NCI-H226 (cell line): ENCODE measurements at regions not wholly inside any gene's neighbourhood (a gene's known extent, or its start where the extent isn't known, plus 50 kb on each side); places are given as distances from the start of the nearest gene placed in this dataset.
"Not testable (repeated sequence)": the region's sequence is repeated elsewhere in the genome, so short reads cannot be mapped to it uniquely, and the experiment has no call there.

Experiments
- DNase-seq: peaks from one replicate; pipeline ENCODE4 v3.0.0-alpha.2; 2015

DNA sequence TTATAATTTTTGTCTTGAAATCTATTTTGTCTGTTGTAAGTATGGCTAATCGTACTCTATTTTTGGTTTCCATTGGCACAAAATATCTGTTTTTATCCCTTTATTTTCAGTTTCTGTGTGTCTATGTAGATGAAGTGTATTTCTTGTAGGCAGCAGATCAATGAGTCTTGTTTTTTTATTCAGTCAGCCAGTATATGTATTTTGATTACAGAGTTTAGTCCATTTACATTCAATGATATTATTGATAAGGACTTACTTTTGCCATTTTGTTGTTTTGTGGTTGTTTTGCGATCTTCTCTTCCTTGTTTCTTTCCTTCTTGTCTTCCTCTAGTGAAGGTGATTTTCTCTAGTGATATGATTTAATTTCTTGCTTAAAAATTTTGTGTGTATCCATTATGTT is 336.3 kb upstream of the SPRY2 start:
- no peak for DNase-seq

DNA sequence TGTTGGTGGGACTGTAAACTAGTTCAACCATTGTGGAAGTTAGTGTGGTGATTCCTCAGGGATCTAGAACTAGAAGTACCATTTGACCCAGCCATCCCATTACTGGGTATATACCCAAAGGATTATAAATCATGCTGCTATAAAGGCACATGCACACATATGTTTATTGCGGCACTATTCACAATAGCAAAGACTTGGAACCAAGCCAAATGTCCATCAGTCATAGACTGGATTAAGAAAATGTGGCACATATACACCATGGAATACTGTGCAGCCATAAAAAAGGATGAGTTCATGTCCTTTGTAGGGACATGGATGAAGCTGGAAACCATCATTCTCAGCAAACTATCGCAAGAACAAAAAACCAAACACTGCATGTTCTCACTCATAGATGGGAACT is 334.5 kb upstream of the SPRY2 start:
- DNase-seq: not testable (repeated sequence)

DNA sequence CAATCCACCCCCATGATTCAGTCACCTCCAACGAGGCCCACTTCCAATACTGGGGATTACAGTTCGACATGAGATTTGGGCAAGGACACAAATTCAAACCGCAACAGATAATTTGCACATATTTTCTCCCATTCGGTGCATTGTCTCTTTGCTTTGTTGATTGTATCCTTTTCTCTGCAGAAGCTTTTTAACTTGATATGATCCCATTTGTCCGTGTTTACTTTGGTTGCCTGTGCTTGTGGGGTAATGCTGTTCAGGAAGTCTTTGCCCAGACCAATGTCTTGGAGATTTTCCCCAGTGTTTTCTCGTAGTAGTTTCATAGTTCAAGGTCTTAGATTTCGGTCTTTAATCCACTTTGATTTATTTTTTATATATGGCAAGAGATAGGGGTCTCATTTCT is 330.8 kb upstream of the SPRY2 start:
- no peak for DNase-seq

DNA sequence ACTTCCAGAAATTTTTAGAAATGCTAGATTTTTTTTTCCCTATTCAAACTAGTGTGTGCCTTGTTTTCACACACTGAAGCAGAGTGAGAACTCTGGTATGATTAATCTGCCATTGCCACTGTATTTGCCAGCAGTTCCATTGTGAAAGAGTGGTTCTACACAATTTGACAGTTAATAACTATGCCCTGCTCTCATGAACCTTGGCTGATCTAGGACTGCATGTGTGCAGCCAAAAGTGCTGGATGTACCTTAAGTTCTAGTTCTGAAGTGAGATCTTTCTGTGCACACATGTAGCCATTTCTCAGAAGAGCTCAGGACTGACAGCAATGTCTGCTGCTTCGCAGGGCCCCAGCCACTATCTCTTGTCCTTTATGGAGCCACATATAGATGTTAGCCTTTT is 328.2 kb upstream of the SPRY2 start:
- DNase-seq: no peak

DNA sequence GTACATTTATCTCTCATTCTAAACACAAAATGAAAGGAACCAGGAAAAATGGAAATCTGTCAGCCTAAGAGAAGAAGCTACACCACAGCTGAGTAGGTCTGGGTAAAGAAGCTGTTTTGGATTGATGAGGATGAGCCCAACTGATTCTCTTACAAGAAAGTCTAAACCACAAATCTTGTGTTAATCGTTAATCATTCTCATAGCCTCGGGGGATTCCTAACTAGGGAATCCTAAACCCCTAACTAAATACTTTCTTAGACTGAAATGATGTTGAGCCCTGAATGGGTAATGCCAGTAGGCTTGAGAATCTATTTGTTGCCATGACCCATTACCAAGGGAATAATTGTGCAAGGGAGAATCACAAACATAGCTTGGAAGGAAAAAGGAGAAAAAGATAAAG is 327.5 kb upstream of the SPRY2 start:
- peak; percentile 7 for DNase-seq

DNA sequence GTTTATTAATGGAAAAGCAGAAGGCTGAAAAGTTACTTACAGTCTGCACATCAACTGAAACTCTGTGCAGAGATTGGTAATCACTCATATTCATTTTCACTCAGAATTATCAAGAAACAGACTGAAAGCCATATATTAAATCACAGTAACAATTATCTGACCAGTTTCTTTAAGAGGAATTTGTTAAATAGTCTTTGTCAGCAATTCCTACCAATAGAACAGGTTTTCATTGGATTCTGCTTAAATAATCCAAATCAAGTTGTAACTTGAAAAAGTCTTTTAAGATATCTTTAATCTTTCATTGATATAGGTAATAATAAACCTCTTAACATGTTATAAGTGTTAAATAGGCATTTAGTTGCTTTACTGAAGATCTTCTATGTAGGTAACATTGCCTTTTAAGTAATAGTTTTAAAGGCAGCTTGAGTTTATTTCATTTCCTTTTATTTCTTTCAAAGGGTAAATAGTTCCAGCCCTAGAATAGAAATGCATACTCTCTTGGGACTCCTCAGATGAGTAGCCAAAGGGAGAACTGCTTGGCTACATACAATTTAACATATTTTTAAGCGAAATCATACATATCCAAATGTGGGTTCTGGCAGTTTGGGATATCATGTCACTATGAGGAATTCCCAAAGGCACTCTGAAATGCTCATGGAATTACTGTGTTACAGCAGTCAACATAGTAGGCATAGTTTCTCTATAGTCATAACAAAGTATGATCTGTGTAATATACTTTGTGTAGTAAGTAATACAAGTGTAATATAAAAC is 326.0 kb upstream of the SPRY2 start:
- no peak for DNase-seq

DNA sequence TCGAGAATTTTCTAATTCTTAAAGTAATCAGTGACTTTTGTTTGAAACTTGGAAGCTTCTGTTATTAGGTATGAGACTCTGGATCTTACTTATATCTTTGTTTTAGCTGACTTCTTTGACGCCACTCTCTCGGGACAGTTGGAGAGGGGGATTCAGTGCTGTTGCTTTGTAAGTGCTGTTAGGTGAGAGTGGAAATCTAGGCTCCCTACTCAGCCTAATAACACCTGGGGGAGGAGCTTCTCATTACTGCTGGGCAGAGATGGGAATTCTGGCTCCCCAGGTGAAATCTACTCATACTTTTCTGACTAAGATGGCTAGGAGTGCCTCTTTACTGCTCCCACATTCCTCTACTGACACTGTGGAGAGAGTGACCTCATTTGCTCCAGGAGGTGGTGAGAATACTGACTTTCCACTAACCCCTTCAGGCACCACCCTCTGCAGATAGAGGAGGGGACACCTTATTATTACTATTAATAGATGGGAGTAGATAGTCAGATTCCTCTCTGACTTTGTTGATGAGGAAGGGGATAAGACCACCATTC is 324.9 kb upstream of the SPRY2 start:
- peak; percentile 84 for DNase-seq

DNA sequence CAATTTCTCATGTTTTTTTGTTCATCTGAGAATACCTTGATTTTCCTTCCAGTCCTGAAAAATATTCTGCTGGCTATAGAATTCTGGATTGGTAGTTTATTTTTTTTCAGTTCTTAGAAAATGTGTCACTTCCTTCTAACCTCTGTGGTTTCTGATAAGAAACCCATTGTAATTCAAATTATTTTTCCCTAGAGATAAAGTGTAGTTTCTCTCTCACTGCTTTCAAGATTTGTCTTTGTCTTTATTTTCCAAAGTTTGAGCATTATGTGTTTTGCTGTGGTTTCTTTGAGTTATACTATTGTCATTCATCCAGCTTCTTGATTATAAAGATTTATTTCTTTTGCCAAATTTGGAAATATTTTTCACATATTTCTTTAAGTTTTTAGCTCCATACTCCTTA is 324.0 kb upstream of the SPRY2 start:
- DNase-seq: peak; percentile 63

DNA sequence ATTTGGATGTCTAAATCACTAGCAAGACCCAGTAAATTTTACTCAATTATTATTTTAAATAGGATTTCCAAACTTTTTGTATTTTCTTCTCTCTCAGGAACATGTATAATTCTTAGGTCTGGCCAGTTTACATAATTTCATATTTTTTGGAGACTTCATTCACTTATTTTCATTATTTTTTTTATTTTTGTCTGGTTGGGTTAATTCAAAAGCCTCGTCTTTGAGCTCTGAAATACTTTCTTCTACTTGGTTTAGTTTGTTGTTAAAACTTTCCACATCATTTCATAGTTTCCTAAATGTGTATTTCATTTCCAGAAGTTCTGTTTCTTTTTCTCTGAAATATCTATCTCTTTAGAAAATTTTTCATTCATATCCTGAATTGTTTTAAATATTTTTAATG is 322.9 kb upstream of the SPRY2 start:
- DNase-seq: no peak

DNA sequence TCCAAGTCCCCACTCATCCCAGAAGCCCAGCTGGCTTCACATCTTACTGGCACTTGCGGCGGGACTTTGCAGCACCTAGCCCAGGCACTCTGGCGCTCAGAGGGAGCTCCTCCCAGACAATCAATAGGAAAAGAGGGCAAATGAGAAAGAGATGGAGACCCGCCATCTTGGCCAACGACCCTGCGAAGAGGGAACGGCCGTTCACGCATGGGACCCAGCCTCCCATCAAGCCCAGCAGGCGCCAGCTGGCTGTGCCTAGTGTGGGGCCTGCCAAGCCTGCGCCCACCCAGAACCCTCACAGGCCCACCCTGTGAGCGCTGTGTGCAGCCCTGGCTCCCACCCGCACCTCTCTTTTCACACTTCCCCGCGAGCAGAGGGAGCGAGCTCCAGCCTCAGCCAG is 317.8 kb upstream of the SPRY2 start:
- DNase-seq: no peak

DNA sequence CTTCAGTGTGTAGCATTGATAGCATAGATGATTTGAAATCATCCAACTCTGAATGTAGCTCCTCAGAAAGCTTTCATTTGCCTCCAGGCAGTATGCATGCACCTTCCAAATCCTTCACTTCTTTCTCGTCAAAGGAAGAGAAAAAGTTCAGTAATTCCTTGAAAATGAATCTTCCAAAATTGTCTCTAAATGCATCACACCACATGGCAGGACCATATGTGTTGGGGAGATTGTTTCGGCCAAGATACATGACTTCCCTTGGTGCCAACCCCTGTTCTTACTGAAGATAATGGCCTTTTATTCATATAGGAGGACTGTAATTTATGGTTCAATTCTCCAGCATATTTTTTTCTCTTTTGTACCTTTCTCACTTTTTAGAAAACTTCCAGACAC is 315.6 kb upstream of the SPRY2 start:
- no peak for DNase-seq

DNA sequence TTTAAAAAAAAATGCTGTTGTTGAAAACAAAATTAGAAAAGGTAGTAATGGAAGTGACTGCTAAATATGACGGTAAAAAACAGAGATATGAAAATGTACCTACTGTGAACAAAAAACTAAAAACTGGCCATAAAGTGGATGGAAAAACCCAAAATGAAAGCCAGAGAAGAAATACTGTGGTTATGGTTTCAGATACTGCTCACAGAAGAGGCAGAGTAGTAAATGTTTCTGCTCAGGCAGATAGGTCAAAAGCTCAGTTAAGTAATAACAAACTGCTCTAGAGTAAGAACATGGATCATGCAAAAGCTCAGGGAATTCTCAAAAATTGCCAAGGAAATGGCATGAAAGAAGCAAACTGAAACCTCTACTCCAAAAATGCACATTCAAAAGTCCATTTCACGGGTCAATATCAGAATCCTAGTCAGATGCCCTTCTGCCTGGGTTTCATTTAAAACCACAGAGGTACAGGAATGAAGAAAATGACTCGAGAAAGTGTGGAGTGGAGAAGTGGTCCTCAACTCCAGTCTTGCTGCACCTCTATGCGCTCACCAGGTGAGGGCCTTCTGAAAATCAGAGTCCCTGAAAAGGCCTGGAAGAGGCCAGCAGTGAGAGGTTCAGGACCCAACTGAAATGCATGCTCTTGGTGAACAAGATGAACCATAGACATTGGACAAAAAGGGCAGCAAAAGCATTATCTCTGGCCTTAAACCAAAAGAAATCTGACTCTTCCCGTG is 315.0 kb upstream of the SPRY2 start:
- DNase-seq: no peak

DNA sequence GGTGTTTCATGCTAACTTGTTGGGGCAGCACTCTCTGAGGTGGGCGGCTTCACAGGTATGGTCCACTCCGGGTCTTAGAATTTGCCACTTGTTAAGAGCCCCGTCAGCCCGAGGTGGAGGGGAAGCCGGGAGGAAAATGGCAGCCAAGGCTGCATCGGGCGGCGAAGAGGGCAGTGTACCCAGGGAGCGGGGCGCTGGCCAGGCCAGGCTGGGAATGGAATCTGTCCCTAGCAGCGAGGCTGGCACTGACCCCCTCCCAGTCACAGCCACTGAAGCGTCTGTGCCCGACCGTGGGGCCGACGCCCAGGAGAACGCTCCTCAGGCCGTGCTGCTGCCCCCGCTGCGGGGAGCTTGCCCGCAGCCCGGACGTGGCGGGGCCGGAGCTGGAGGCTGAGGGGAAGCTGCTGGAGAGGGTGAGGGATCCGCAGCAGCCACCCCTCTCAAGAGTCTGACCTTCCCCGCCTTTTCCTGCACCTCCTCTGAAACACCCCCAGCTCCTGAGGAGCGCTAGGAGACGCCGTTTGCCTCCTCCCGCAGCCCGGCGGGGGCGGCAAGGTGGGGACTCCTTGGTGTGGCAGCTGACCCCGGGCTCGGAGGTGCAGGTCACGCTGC is 313.8 kb upstream of the SPRY2 start:
- DNase-seq: no peak

DNA sequence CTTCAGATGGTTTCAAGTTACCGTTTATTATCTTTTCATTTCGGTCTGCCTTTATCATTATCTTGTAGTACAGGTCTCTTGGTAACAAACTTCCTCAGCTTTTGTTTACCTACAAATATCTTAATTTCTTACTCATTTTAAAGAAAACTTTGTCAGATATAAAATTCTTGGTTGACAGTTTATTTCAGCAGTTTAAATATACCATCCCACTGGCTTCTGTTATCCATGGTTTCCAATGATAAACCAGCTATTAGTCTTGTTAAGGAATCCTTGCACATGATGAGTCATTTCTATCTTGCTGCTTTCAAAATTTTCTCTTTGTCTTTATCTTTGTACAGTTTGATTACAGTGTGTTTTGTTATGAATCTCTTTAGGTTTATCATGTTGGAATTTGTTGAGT is 308.3 kb upstream of the SPRY2 start:
- DNase-seq: peak; percentile 39

DNA sequence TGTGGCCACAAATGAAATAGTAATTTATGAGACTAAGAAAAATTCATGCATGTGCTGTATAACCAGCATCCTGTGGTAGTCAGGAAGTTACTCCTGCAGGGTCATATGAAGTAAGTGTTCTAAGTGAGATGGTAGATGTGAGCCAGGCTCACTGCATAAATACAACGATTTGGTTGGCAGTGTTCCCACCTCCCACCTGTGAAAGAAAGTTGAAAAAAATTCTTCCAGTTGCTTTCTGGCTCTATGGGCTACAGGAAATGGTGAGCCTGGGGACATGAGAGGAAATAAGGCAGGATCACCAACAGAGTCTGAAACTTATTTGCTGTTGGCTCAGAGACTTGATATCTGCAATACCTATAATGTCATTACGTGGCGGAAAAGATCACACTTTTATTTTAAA is 301.7 kb upstream of the SPRY2 start:
- no peak for DNase-seq

DNA sequence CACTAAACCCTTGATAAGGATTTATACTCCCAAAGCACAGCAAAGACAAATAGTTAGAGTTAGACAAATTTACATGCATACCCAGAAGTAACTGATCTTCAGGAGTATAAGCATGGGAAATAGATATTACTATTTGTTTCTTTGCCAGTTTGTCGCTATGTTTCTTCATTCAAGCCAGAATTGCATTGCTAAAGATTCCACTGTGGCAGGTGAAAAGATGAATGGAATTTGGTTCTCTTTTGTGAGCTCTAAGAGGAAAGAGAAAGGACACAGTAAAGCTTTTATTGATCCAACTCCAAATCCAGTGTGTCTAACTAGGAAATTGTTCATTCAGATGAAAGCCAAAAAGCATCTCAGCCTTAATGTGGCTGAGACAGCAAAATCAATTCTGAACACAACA is 292.3 kb upstream of the SPRY2 start:
- no peak for DNase-seq

DNA sequence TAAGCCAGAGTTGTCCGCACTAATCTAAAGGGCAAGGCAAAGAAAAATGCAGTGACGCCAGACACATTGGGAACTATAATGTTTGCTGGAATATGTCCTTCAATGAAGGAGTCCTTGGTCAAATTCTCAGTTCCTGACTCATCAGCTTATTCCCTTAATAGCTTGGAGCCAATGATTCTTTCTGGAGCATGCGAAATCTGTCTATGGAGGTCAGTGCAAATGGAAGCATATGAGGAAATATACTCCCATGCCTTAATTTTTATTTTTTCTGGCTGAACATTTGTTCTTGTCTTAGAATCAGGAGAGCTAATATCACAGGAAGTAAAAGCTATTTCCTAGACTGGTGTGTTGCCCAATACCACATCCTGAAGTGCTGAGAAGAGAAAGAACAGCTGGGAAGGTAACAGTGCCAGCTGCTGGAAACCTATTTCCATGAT is 289.8 kb upstream of the SPRY2 start:
- peak; percentile 56 for DNase-seq

DNA sequence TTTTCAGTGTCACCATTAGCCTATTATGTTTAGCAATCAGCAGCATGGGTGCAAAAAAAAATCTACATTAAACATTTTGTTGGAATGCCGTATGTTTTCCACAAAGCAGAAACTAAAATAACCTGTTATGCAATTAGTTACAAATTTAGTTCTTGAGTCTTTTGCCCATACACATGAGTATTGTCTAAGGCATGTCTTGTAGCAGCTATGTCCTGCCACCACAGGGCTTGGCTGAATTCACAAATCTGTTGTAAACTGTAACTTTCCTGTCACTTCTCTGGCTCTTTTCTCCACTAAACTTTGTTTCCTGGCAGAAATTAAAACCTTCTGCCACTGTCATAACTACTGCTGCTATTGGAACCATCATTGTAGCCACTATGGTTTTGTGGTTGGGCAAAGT is 277.9 kb upstream of the SPRY2 start:
- no peak for DNase-seq

DNA sequence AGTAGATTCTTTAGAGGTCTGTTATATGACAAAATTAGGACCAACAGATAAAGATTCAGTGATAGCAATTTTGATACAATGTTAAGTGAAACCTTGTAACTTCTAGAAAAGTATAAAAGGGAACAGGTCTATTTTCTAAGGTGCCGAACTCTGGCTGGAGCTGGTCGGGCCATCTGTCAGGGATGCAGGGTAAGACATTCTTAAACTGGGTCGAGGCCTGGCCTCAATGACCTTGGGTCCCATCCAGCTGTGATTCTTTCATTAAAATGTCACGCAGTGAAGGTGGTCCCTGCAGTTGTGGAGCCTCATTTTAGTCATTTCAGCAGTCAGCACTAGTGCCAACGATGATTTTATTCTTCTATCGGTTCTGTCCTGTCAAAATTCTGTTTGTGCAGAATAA is 271.9 kb upstream of the SPRY2 start:
- no peak for DNase-seq

DNA sequence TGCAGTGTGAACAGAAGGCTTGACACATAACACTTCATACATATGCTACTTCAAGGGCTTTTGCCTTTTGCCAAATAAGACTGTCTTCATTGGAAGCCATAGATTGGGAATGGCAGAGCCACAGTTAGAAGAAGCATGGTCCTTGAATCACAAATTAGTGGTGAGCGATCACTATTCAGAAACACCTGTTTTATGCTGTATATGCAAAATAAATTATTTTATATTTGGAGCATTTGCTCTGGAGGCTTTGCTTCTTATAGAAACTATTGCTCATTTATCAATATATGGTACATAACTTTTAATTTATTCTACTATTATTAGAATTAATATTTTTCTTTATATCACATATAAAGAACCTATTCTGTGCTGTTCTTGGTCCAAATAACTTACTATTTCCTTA is 270.4 kb upstream of the SPRY2 start:
- no peak for DNase-seq

DNA sequence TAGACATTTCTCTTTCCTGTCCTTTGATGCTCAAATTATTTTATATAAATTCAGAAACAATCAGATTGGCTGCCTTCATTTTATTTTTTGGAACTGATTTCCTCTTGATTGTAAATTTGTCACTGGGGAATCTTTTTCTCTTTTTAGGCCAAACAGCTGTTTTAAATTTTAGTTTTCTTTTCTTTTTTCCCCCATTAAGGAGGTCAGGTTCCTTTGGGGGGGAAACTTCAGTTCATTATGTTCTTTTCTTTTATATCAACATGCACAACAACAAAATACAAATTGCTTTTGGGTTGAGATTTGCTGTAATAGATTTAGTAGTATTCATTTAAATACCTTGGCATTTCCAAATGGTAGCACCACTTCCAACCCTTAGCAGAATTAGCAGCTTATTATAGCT is 264.8 kb upstream of the SPRY2 start:
- no peak for DNase-seq

DNA sequence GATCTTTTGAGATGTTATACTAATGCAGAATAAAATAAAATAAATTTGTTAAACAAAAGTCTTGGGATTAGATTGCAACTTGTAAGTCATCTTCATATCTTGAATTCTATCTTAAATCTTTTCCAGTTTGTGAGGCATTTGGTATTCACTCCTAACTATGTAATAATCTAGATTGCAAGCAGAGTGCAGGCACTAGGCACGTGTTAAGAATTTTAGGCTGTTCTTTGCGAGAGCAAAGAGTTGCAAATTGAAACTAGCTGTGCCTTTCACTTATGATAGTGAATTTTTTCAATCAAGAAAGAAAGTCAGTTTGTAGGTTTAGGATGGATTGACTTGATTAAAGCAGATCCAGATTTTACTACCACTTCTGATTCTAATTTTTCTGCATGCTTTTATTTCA is 264.1 kb upstream of the SPRY2 start:
- no peak for DNase-seq

DNA sequence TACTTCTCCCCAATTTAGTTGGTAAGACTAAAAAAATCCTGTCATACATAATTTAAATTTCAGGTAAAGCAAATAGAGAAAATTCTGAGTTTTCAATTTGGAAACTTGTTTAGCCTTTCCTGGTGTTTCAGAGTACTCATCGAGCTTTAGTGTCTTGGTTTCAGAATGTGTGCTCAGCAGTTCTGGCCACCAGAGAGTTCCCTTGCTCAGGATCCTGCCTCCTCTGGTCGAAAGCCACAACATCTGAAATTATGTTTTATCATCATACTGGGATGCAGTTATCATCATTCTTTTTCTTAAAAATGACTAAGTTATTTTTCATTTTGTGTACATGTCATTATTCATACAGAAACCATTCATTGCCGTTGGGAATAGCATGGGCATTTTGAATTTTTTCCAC is 263.2 kb upstream of the SPRY2 start:
- no peak for DNase-seq

DNA sequence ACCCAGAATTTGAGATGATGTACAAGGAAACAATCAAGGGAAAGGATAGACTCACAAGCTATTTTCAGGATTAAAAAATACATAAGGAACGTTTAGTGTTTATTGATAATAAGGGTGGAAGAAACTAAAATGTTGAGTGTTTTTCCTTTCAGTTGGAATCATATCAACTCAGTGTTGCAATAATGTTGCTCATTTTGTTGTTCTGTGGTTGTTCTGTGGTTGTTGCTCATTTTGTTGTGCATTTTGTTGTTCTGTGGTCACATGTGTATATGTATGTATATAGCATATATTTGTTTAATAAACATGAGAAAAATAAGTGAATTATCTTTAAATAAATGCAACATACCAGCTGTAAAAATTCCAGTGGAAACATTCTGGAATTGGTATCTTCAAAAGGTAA is 262.4 kb upstream of the SPRY2 start:
- DNase-seq: no peak
